ENCODE measurements at regions not wholly inside any gene's neighbourhood (a gene's known extent, or its start where the extent isn't known, plus 50 kb on each side); places are given as distances from the start of the nearest gene placed in this dataset.

DNA sequence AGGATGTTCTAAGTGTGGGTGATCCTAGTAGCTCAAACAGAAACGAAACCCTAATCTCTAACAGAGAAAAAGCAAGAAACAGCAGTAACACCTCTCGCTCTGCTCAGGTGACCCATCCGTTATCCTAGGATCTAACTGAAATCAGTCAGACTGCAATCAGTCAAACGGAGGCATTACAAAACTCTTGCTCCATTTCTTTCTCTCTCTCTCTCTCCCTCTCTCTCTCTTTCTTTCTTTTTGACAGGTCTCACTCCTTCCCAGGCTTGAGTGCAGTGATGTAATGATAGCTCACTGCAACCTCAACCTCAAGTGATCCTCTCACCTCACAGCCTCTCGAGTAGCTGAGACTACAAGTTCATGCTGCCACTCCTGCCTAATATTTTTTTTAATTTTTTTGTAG is 1283.5 kb upstream of the CELF2 start:
- TF ChIP-seq PATZ1 (CRISPR knock-in tag; IDR thresholded peaks at IDR 0.05; ENCODE audit: borderline replicate concordance) = no peak
- TF ChIP-seq ZFP3 (CRISPR knock-in tag; IDR thresholded peaks at IDR 0.05) = no peak
- no peak for TF ChIP-seq TCF4 (CRISPR knock-in tag; IDR thresholded peaks at IDR 0.05; ENCODE audit: borderline replicate concordance)
